NCI-H1694 (cell line): ENCODE measurements at regions not wholly inside any gene's neighbourhood (a gene's known extent, or its start where the extent isn't known, plus 50 kb on each side); places are given as distances from the start of the nearest gene placed in this dataset.

Experiments used
- DNase-seq: peaks from one replicate; lab custom pipeline; 2025; lab: John Stamatoyannopoulos, UW

DNA sequence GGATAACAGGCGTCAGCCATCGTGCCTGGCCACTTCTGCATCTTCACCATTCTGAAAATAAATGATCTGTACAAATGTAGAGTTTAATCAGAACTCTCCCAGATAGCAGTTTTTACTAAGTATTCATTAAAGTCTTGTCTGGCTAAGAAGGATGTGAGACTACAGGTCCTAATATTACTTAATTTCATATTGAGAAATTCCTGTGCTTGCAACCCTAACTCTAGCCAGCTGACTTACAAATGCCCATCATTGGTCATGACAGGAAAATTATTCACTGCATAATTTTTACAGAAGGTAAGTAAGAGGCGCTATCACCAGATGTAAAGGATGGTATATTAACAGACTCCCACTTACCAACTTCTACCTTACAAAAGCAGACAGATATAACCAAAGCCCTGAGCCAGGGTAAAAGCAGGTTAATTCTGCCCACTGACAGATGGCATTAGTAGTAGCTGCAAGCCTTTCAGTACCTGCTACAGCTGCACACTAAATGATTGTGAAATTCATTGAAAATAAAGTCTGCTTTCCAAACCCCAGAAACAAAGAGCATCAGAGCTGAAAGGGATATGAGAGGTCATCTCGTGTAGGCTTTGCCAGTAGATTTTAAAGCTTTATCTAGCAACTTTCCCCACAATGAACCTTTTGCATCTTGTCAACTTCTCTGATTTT lies 55.9 kb upstream of the FOXN2 start:
- DNase-seq: peak; percentile 72

DNA sequence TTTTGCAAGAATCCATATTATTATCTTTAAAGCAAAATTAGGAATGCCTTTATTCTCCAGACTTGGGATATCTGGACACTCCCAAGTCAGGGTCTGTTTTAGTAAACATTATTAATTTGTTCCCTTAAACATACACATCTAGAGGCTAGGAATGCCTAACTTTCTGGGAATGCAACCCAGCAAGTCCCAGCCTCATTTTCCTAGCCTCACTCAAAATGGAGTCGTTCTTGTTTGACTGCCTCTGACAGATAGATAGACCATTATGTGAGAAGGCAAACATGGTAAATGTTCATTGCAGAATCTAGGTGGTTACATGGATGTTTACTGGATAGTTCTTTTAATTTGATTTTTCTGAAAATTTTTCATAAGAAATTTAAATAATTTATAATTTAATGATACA lies 54.7 kb upstream of the FOXN2 start:
- DNase-seq: no peak

DNA sequence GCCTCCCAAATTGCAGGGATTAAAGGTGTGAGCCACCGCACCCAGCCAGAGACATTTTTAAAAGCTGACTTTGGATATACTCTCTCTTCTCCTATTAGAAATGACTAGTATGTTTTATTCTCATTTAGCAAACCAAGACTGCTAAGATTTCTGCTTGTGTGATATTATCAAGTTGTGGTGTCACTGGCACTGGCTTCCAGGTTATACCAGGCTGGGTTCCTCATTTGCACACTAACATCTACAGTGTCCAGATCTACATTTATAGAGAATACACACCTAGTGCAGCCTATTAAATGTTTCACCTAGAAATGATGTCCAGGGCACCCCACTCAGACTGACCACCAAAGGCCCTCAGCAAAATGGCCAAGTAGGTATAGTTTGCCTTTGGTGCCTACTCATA lies 49.9 kb upstream of the FOXN2 start:
- no peak for DNase-seq
